Thyroid gland (tissue), 4 donors: ENCODE measurements at regions not wholly inside any gene's neighbourhood (a gene's known extent, or its start where the extent isn't known, plus 50 kb on each side); places are given as distances from the start of the nearest gene placed in this dataset.

ENCODE experiments used
- CTCF ChIP-seq, 6 experiments: fragments of 200-600 bp in 3 of 6; fragments of 450-650 bp in 3 of 6; sonication (generic) in 3 of 6; IDR thresholded peaks; one replicate each; pipeline ENCODE4 v1.5.1; 2016 to 2019; ENCODE audit warnings: antibody characterized with exemption in 6 of 6, mild to moderate bottlenecking in 2 of 6, inconsistent platforms in 1 of 6, moderate library complexity in 1 of 6
- POLR2A ChIP-seq, 2 donors: fragments of 450-650 bp; IDR thresholded peaks; one replicate each; pipeline ENCODE4 v1.6.1; 2017; ENCODE audit warnings: antibody characterized with exemption in 2 of 2, mild to moderate bottlenecking in 2 of 2, moderate library complexity in 1 of 2

GRCh38 chr15:36313021-36313420, 266.4 kb upstream of the CDIN1 start:
- TF ChIP-seq CTCF (IDR thresholded peaks at IDR 0.05) (no peak), POLR2A (IDR thresholded peaks at IDR 0.05) (no peak)
